Endodermal cell (in vitro differentiated cells): ENCODE measurements at regions not wholly inside any gene's neighbourhood (a gene's known extent, or its start where the extent isn't known, plus 50 kb on each side); places are given as distances from the start of the nearest gene placed in this dataset.

ENCODE experiments used
- DNase-seq: peaks from one replicate; pipeline ENCODE4 v3.0.0-alpha.2; 2017
- H3K27ac ChIP-seq: 2 replicates; pipeline ENCODE4 v1.5.1; 2013; ENCODE audit warnings: mild to moderate bottlenecking, low read depth, low read length, moderate library complexity
- H3K27me3 ChIP-seq: 2 replicates; pipeline ENCODE4 v1.6.1; 2013; ENCODE audit warnings: mild to moderate bottlenecking, low read length, moderate library complexity; ENCODE audit not compliant: insufficient read depth, control insufficient read depth, poor library complexity, severe bottlenecking
- H3K36me3 ChIP-seq: 2 replicates; pipeline ENCODE4 v1.7.0; 2013; ENCODE audit warnings: mild to moderate bottlenecking, low read length, moderate library complexity; ENCODE audit not compliant: control insufficient read depth, insufficient read depth
- H3K4me1 ChIP-seq: one replicate; pipeline ENCODE4 v1.7.0; 2013; ENCODE audit warnings: low read length; ENCODE audit not compliant: control insufficient read depth, insufficient read depth
- H3K4me3 ChIP-seq: 2 replicates; pipeline ENCODE4 v1.5.1; 2013; ENCODE audit warnings: mild to moderate bottlenecking, low read length, moderate library complexity
- H3K9ac ChIP-seq: 2 replicates; pipeline ENCODE4 v1.6.1; 2013; ENCODE audit warnings: mild to moderate bottlenecking, low read length, moderate library complexity; ENCODE audit not compliant: poor library complexity, severe bottlenecking; ENCODE audit errors: extremely low read depth
- H3K9me3 ChIP-seq: 2 replicates; pipeline ENCODE4 v1.6.1; 2013; ENCODE audit warnings: mild to moderate bottlenecking, low read length, moderate library complexity; ENCODE audit not compliant: control insufficient read depth
- H3K27ac Mint-ChIP-seq: 2 replicates; pipeline ENCODE4 v1.8.0; 2020; ENCODE audit warnings: mixed read lengths
- H3K27me3 Mint-ChIP-seq: 2 replicates; pipeline ENCODE4 v1.8.0; 2021; ENCODE audit warnings: mild to moderate bottlenecking, mixed read lengths; ENCODE audit not compliant: insufficient read depth
- H3K36me3 Mint-ChIP-seq: 2 replicates; pipeline ENCODE4 v1.8.0; 2020; ENCODE audit warnings: low read depth, mixed read lengths
- H3K4me1 Mint-ChIP-seq: 2 replicates; pipeline ENCODE4 v1.8.0; 2020; ENCODE audit warnings: mixed read lengths
- H3K4me3 Mint-ChIP-seq: 2 replicates; pipeline ENCODE4 v1.8.0; 2020; ENCODE audit warnings: mild to moderate bottlenecking, moderate library complexity, mixed read lengths
- H3K9me3 Mint-ChIP-seq: 2 replicates; pipeline ENCODE4 v1.8.0; 2020; ENCODE audit warnings: mild to moderate bottlenecking, mixed read lengths
- WGBS, 2 experiments: methylation state at CpG; one replicate each; pipeline versions ENCODE4 v1.1.5 to v1.1.7; 2013; ENCODE audit warnings: missing lambda C conversion rate in 2 of 2, mixed read lengths in 1 of 2; ENCODE audit not compliant: insufficient coverage in 1 of 2, insufficient read length in 1 of 2; 5-methylcytosine and 5-hydroxymethylcytosine counted together
- TF ChIP-seq, protein P1 (sequence below): fragments of 200-600 bp; sonication (generic); conservative IDR thresholded peaks from 2 replicates; pipeline ENCODE4 v1.5.0; 2021; ENCODE audit warnings: antibody characterized with exemption, mild to moderate bottlenecking

DNA sequence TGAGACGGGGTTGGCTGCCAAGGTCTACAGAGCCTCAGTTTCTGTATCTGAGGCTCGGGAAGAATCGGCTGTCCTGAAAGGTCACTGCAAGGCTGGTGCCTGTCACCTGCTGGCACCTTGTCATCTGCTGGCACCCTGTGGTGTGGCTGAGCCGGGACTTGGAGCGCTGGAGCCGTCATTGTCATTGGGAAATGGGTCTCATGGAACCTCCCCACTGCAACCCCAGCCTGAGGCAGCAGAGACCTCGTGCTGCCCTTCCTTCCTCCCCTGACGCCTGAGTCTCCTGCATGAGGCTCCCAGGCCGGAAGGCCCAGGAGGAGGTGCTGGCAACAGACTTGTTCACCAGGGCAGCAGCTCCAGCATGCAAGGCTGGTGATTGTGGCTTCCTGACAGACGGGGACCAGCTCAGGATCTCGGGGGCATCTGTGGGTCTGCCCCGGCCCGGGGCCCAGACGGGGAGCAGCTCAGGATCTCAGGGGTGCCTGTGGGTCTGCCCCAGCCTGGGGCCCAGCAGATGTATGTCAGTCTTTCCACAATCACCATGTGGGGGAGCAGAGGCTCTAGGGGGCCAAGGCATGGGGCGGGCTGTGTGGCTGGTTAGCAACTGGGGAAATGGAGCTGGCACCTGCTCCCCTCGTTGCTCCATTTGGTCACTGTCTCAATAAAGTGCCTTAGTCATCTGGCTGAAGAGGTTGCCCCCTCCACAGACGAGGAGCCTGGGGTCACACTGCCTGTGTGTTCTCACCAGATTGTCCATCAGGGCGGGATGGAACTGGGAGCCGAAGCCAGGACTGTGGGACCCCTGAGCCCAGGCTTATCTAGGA is 668.7 kb downstream of the BRD1 start:
- H3K36me3 ChIP-seq: no peaks in the 10 kb centered on the region
- Mint-ChIP-seq H3K9me3 (no peaks in the 10 kb centered on the region), H3K27me3 (no peaks in the 10 kb centered on the region), H3K4me1 (no peaks in the 10 kb centered on the region), H3K27ac (no peak overlapping the region), H3K36me3 (no peaks in the 10 kb centered on the region), H3K4me3 (no peak overlapping the region)
- 89 to 94% methylated on average over 9 to 19 of the region's 19 CpGs for WGBS, 2 experiments
- H3K4me3 ChIP-seq: no peak overlapping the region
- DNase-seq: no peak
- no peak overlapping the region for H3K9ac ChIP-seq
- TF ChIP-seq, protein P1, sequence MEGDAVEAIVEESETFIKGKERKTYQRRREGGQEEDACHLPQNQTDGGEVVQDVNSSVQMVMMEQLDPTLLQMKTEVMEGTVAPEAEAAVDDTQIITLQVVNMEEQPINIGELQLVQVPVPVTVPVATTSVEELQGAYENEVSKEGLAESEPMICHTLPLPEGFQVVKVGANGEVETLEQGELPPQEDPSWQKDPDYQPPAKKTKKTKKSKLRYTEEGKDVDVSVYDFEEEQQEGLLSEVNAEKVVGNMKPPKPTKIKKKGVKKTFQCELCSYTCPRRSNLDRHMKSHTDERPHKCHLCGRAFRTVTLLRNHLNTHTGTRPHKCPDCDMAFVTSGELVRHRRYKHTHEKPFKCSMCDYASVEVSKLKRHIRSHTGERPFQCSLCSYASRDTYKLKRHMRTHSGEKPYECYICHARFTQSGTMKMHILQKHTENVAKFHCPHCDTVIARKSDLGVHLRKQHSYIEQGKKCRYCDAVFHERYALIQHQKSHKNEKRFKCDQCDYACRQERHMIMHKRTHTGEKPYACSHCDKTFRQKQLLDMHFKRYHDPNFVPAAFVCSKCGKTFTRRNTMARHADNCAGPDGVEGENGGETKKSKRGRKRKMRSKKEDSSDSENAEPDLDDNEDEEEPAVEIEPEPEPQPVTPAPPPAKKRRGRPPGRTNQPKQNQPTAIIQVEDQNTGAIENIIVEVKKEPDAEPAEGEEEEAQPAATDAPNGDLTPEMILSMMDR: no peak
- no peaks in the 10 kb centered on the region for H3K27me3 ChIP-seq
- no peak overlapping the region for H3K27ac ChIP-seq
- no peaks in the 10 kb centered on the region for H3K9me3 ChIP-seq
- no peaks in the 10 kb centered on the region for H3K4me1 ChIP-seq

DNA sequence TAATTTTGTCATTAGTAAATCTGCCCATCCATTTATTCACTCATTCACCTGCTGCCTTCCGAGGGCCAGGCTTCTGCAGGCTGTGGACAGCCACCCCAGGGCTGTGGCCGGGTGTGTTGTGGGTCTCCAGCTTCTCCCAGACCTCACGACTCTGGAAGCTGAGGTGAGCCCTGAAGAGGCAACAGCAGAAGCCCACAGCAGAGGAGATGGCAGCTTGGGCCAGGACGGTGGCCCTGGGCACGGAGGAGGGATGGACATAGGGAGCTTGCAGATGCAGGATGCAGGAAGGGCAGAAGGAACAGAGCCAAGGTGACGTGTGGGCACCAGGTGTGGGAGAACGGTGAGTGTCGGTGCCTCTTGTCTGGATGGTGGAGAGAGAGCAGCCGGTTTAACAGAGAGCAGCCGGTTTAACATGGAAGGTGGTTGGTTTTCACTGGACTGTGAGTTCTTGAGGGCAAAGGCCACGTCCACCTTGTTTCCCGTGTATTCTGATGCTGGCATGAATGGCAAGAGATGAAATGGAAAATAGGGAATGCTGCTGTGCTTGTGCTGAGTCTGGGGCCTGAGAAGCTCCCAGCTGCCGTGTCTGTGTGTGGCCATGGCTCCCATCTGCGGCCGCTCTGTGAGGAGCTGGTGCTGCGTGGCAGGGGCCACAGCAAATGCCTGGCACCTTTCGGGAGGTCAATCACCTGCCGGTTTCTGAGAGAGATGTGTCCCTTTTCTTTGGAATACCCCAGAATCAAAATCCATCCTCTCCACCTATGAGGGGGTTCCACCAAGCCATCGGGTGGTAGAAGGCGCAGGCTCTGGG is 669.9 kb downstream of the BRD1 start:
- no peak for DNase-seq
- peaks cover under 1% of the 10 kb centered on the region for H3K4me1 ChIP-seq
- no peak overlapping the region for H3K9ac ChIP-seq
- peaks cover under 1% of the 10 kb centered on the region for H3K4me1 Mint-ChIP-seq
- H3K27ac ChIP-seq: no peak overlapping the region
- 92% methylated on average over 15 to 20 of the region's 20 CpGs for WGBS, 2 experiments
- no peak overlapping the region for H3K27ac Mint-ChIP-seq
- no peak overlapping the region for H3K4me3 ChIP-seq
- no peak overlapping the region for H3K4me3 Mint-ChIP-seq
- H3K27me3 Mint-ChIP-seq: no peaks in the 10 kb centered on the region
- no peaks in the 10 kb centered on the region for H3K9me3 ChIP-seq
- no peaks in the 10 kb centered on the region for H3K9me3 Mint-ChIP-seq
- H3K27me3 ChIP-seq: no peaks in the 10 kb centered on the region
- no peaks in the 10 kb centered on the region for H3K36me3 Mint-ChIP-seq
- TF ChIP-seq, protein P1: no peak
- no peaks in the 10 kb centered on the region for H3K36me3 ChIP-seq

DNA sequence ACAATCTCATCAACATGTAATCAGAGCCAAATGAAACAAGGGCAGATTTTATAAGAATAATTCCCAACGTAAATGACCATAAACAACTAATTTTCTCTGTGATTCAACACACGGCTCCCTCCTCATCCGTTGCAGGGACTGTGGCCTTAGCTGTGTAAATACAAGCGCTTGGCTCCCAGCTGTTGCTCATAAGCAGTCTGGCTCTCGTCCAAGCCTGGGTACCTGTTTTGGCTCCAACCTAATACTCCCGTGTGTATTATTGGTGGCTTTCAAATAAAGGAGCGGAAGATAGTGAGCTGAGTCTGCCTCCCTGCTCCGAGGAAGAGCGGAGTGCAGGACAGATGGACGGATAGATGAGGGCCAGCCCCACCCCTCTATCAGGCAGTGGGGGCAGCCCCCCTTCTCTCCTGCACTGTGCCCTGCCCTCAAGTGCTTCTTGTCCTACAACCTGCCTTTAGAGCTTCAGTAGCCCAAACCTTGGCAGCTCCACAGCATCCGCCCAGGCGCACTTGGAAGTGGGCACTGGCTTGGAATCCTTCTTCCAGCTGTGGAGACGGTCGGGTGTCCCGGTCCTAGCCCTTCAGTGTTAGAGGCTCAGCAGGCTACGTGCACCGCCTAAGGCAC is 670.9 kb downstream of the BRD1 start:
- no peaks in the 10 kb centered on the region for H3K36me3 Mint-ChIP-seq
- no peaks in the 10 kb centered on the region for H3K27me3 Mint-ChIP-seq
- TF ChIP-seq, protein P1: no peak

More for the DNA sequence above, 670.9 kb downstream of the BRD1 start:
- peaks cover 6% of the 10 kb centered on the region for H3K4me1 Mint-ChIP-seq
- Histone ChIP-seq H3K4me3 (no peak overlapping the region), H3K27me3 (no peaks in the 10 kb centered on the region), H3K9ac (no peak overlapping the region), H3K4me1 (peaks cover 10% of the 10 kb centered on the region), H3K9me3 (no peaks in the 10 kb centered on the region), H3K27ac (no peak overlapping the region), H3K36me3 (no peaks in the 10 kb centered on the region)
- H3K27ac Mint-ChIP-seq: no peak overlapping the region
- no peak for DNase-seq
- WGBS, 2 experiments: 90 to 96% methylated on average over 17 of the region's 17 CpGs
- no peaks in the 10 kb centered on the region for H3K9me3 Mint-ChIP-seq
- no peak overlapping the region for H3K4me3 Mint-ChIP-seq
